ENCODE measurements at regions not wholly inside any gene's neighbourhood (a gene's known extent, or its start where the extent isn't known, plus 50 kb on each side); places are given as distances from the start of the nearest gene placed in this dataset.
"Not testable (repeated sequence)": the region's sequence is repeated elsewhere in the genome, so short reads cannot be mapped to it uniquely, and the experiment has no call there.

- not testable (repeated sequence) for DNase-seq
Measured at GRCh38 chr9:24067107-24067506, 241.1 kb upstream of the ELAVL2 start.

GRCh38 chr9:24059651-24060050, 233.6 kb upstream of the ELAVL2 start:
- no peak for DNase-seq

DNA sequence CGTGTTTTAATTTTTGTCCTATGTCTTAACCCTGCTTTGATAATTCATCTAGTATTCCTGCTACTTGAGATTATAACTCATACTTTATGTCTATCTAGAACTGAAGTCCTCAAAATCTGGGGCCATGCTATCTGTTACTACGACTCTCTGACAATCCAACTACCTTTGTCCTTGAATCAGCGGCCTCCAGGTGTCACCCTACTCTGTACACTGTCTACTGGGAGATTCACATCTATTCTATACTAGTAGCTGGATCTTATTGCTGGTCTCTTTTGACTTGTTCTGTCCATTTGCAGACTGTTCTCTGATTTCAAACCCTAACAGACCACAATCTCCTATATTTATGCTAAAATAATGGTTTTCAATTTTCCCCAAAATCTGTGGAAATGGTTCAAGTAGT, 225.5 kb upstream of the ELAVL2 start:
- DNase-seq = no peak

GRCh38 chr9:24050239-24050638, 224.2 kb upstream of the ELAVL2 start:
- not testable (repeated sequence) for DNase-seq

- DNase-seq = no peak
Measured at GRCh38 chr9:24045150-24045549, 219.1 kb upstream of the ELAVL2 start.

DNA sequence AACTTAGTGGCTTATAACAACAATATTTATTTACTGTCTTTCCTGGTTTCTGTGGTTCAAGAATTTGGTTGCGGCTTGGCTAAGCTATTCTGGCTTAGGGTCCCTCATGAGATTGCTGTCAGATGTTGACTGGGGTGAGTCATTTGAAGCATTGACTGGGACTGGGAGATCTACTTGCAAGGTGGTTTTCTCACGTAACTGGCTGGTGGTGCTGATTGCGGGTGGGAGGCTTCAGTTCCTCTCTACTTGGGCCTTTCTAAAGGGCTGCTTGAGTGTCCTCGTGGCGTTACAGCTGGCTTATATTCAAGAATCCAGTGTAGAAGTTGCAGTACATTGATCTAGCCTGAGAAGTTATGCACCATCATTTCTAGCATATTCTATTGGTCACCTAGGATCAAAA, 218.5 kb upstream of the ELAVL2 start:
- DNase-seq = no peak

GRCh38 chr9:24041160-24041690, 215.2 kb upstream of the ELAVL2 start:
- no peak for DNase-seq

DNA sequence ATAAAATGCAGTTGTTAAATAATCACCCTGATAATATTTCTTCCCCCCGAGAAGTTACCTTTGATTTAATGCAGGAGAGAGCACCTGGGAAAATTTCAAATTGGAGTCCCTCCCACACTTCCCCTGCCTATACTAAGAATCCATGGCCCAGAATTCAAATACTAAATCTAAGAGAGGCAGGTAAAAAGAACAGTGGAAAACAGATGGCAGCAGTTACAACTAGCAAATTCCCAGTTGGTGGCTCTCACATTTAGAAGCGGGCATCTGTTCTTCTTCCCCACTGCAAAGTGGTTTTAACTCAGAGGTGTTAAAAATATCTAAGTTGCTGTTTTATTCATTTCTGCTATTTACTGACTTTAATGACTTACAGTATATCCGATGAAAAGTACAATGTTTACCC, 210.4 kb upstream of the ELAVL2 start:
- no peak for DNase-seq

DNA sequence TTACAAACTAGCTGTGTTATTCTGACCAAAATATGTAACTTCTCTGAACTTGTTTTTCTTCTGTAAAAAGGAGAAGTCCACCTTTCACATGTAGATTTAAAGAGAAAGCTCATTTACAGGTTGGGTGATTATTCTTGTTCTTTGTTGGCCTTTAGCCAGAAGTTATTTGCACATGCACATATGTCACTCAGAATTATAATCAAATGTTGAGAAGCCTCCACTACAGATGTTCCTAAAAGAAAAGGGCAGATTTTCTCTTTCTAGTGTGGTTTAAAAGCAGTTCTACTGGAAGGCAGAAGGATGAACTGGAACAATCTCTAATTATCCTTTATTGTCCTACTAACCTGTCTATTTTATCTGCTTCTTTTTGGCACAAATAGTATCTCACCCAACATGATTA, 209.8 kb upstream of the ELAVL2 start:
- DNase-seq = no peak

DNA sequence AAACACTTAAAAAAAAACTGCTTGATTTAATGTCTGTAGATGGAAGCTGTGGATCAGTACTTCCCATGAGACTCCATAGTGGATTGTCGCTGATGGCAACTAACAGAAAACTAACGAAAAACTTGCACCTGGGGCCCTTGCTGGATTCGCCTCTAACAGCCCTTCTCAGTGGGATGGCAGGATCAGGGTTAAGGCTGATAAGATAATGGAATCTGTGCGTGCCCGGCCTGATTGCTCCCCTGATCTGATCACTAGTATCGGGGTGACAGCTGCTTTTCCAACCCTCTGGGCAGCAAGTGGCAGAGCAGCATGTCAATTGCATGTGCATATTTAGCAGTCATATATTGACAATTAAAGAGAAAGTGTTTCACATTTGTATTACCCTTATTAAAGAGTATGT, 185.8 kb upstream of the ELAVL2 start:
- DNase-seq = no peak

DNA sequence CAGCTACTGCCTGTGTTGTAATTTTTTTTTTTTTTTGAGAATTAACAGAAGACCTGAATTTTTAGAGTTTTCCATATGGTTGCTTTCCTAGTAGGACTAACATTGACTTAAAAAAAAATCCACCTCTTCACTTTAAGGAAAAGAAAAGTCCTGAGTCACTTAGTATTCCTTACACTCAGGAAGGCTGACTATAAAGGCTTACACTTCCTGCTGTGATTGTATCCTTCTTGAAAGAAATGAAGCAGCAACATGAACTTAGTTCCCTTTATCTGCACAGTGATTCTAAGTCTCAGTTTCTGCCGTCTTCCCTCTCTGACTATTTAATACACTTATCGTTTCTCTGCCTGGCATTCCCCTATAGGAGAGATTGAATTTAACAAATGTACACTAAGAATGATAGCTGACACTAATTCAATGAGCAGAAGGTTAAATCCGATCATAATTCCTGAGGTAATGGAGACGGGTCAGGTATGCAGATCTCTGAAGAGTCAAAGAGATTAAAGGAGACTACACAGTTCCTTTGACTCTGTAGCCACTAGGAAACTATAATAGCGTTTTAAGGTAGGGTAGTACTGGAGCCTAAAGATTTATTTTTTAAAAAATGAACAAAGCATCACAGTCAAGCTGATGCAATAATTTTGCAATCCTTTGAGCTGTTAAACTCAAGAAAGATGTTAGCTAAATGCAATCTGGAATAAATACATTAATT, 185.1 kb upstream of the ELAVL2 start:
- DNase-seq = no peak

GRCh38 chr9:24009322-24009721, 183.3 kb upstream of the ELAVL2 start:
- no peak for DNase-seq

- no peak for DNase-seq
Measured at GRCh38 chr9:24007185-24007584, 181.1 kb upstream of the ELAVL2 start.

DNA sequence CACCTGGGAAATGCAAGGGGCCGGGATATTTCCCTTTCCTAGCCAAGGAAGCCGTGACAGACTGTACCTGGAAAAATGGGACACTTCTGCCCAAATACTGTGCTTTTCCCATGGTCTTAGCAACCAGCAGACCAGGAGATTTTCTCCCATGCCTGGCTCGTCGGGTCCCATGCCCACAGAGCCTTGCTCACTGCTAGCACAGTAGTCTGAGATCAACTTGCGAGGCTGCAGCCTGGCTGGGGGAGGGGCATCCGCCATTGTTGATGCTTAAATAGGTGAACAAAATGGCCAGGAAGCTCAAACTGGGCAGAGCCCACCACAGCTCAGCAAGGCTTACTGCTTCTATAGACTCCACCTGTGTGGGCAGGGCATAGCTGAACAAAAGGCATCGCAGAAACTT, 165.8 kb upstream of the ELAVL2 start:
- not testable (repeated sequence) for DNase-seq

GRCh38 chr9:23979491-23979890, 153.5 kb upstream of the ELAVL2 start:
- no peak for DNase-seq

GRCh38 chr9:23962101-23962500, 136.1 kb upstream of the ELAVL2 start:
- no peak for DNase-seq

- no peak for DNase-seq
Measured at GRCh38 chr9:23945897-23946296, 119.9 kb upstream of the ELAVL2 start.

DNA sequence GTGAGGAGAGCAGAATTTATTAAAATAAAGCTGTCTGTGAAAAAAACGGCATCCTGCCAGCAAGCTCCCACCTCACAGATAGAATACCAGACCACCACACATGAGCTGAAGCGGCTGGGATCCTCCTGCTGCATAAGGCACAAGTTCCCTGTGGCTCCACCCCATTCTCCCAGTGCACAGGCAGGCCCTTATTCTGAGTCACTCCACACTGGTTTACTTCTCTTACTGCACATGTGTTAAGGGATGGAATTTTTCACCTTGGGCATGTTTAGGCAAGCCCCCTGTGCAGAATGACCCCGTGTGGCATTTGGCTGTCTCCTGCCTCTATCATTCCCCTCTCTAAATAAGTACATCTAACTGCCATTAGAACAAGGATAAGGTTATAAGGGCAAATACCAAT, 115.0 kb upstream of the ELAVL2 start:
- DNase-seq = no peak

DNA sequence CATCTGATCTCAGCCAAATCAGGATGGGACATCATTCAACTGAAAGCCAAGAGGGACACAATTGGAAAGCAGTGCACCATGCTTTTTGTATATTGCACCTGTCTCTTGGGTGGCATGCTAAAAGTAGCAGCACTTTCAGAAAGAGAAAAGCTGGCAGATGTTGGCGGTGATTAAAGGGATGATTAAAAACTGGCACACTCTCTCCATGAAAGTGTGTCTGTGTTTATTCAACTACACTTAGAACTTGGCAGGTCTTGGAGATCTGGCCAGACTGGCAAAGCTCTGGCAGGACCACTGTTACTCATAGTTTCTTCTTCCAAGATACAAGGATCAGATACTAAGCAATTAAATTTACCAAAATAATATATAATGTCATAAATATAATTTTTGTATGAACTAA, 112.9 kb upstream of the ELAVL2 start:
- DNase-seq = no peak

DNA sequence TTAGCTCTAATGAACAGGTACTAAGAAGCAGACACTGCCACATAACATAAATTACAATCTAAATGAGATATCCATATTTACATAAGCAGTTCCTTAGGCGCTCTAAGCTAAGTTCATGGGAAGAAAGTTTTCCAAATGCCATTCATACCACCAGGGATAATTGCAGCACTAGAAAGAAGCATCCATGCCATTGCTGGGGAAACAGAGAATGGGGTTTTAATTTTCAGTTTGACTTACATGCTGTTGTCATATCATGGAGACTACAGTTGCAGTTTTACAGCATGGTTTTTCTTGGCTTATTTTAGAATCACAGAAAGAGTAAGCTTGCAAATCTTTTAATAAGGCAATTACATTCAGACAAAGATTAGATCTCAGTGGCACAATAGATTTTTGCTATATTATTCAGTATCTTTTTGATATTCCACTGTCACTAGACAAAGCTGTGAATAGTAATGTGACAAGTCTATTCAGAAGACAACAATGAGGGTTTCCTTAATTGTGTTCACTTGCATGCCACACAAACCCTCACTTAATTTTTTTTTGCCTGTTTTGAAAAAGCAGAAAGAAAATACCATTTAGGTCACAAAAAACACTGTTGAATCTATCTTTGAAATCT, 108.4 kb upstream of the ELAVL2 start:
- DNase-seq = no peak

GRCh38 chr9:23933348-23933747, 107.3 kb upstream of the ELAVL2 start:
- DNase-seq = no peak

GRCh38 chr9:23926368-23926767, 100.3 kb upstream of the ELAVL2 start:
- no peak for DNase-seq

- DNase-seq = no peak
Measured at GRCh38 chr9:23914431-23915003, 88.5 kb upstream of the ELAVL2 start.

- DNase-seq = no peak
Measured at GRCh38 chr9:23907343-23907742, 81.3 kb upstream of the ELAVL2 start.

Data from NCI-H226 (cell line).